Activated naive CD4-positive, alpha-beta T cell treated with anti-CD3 and anti-CD28 coated beads, Interleukin-2, amount 50 U/mL, for 72 hours (primary cell): ENCODE measurements at regions not wholly inside any gene's neighbourhood (a gene's known extent, or its start where the extent isn't known, plus 50 kb on each side); places are given as distances from the start of the nearest gene placed in this dataset.
"Not testable (repeated sequence)": the region's sequence is repeated elsewhere in the genome, so short reads cannot be mapped to it uniquely, and the experiment has no call there.

Source experiments
- ATAC-seq, 2 donors: fragments of 150-1000 bp; cut with Tn5 transposase; 2 replicates each; pipeline ENCODE4 v1.10.0; 2021; ENCODE audit warnings: mild to moderate bottlenecking in 2 of 2, moderate library complexity in 2 of 2
- DNase-seq, 2 donors: peaks; one replicate each; pipeline ENCODE4 v3.0.0; 2021 to 2022; ENCODE audit warnings: low spot score in 2 of 2
- H3K27ac Mint-ChIP-seq, 2 donors: one replicate each; pipeline ENCODE4 v1.8.0; 2022; ENCODE audit warnings: mild to moderate bottlenecking in 2 of 2, mixed read lengths in 2 of 2
- H3K36me3 Mint-ChIP-seq, 2 donors: one replicate each; pipeline ENCODE4 v1.8.0; 2022; ENCODE audit warnings: mixed read lengths in 2 of 2
- H3K9me3 Mint-ChIP-seq, 2 donors: one replicate each; pipeline ENCODE4 v1.8.0; 2022; ENCODE audit warnings: mixed read lengths in 2 of 2

GRCh38 chr5:44252545-44252944 is 136.7 kb downstream of the FGF10 start:
- H3K36me3 Mint-ChIP-seq = no peaks in the 10 kb centered on the region
- H3K27ac Mint-ChIP-seq = no peak overlapping the region
- peaks cover 0 to 4% of the 10 kb centered on the region in 2 donors for H3K9me3 Mint-ChIP-seq
- no peak for ATAC-seq
- no peak for DNase-seq

GRCh38 chr5:44246986-44247385 is 142.2 kb downstream of the FGF10 start:
- ATAC-seq (no peak), DNase-seq (no peak)
- H3K27ac Mint-ChIP-seq = no peak overlapping the region
- H3K9me3 Mint-ChIP-seq = peaks cover 12 to 14% of the 10 kb centered on the region in 2 donors
- no peaks in the 10 kb centered on the region for H3K36me3 Mint-ChIP-seq

GRCh38 chr5:44245935-44246334 is 143.3 kb downstream of the FGF10 start:
- DNase-seq (no peak), ATAC-seq (no peak)
- peaks cover 12 to 15% of the 10 kb centered on the region in 2 donors for H3K9me3 Mint-ChIP-seq
- no peak overlapping the region for H3K27ac Mint-ChIP-seq
- H3K36me3 Mint-ChIP-seq = no peaks in the 10 kb centered on the region

GRCh38 chr5:44242791-44243190 is 146.4 kb downstream of the FGF10 start:
- H3K27ac Mint-ChIP-seq = no peak overlapping the region
- DNase-seq (no peak), ATAC-seq (no peak)
- H3K36me3 Mint-ChIP-seq = no peaks in the 10 kb centered on the region
- H3K9me3 Mint-ChIP-seq = peaks cover 12 to 14% of the 10 kb centered on the region in 2 donors

- ATAC-seq = no peak
- Mint-ChIP-seq H3K36me3 (no peaks in the 10 kb centered on the region), H3K9me3 (peaks cover 7 to 25% of the 10 kb centered on the region in 2 donors), H3K27ac (no peak overlapping the region)
- DNase-seq = no peak
These were observed 153.2 kb downstream of the FGF10 start for GRCh38 chr5:44236040-44236439.

- Mint-ChIP-seq H3K36me3 (no peaks in the 10 kb centered on the region), H3K9me3 (peaks cover 12 to 35% of the 10 kb centered on the region in 2 donors), H3K27ac (no peak overlapping the region)
- DNase-seq (no peak), ATAC-seq (no peak)
These were observed 155.5 kb downstream of the FGF10 start for GRCh38 chr5:44233691-44234090.

- H3K27ac Mint-ChIP-seq = no peak overlapping the region
- no peaks in the 10 kb centered on the region for H3K36me3 Mint-ChIP-seq
- no peak for DNase-seq
- peaks cover 10 to 17% of the 10 kb centered on the region in 2 donors for H3K9me3 Mint-ChIP-seq
- no peak for ATAC-seq
These were observed 163.7 kb downstream of the FGF10 start for GRCh38 chr5:44225231-44226160.

- DNase-seq (no peak), ATAC-seq (no peak)
- Mint-ChIP-seq H3K27ac (no peak overlapping the region), H3K9me3 (peaks cover 16 to 28% of the 10 kb centered on the region in 2 donors), H3K36me3 (no peaks in the 10 kb centered on the region)
These were observed 189.8 kb downstream of the FGF10 start for GRCh38 chr5:44199408-44199807.

- Mint-ChIP-seq H3K9me3 (peaks cover 10 to 14% of the 10 kb centered on the region in 2 donors), H3K27ac (no peak overlapping the region), H3K36me3 (peaks cover 0 to 4% of the 10 kb centered on the region in 2 donors)
- DNase-seq (no peak), ATAC-seq (no peak)
These were observed 200.0 kb downstream of the FGF10 start for GRCh38 chr5:44189255-44189654.

- no peak overlapping the region for H3K27ac Mint-ChIP-seq
- H3K36me3 Mint-ChIP-seq = no peaks in the 10 kb centered on the region
- H3K9me3 Mint-ChIP-seq = peaks cover 3 to 14% of the 10 kb centered on the region in 2 donors
- no peak for DNase-seq
- ATAC-seq = no peak
These were observed 201.2 kb downstream of the FGF10 start for GRCh38 chr5:44187973-44188372.

- Mint-ChIP-seq H3K27ac (no peak overlapping the region), H3K36me3 (no peaks in the 10 kb centered on the region), H3K9me3 (peaks cover 12 to 21% of the 10 kb centered on the region in 2 donors)
- ATAC-seq (no peak), DNase-seq (no peak)
These were observed 205.5 kb downstream of the FGF10 start for GRCh38 chr5:44183753-44184152.

GRCh38 chr5:44183312-44183711 is 205.9 kb downstream of the FGF10 start:
- peaks cover 12 to 25% of the 10 kb centered on the region in 2 donors for H3K9me3 Mint-ChIP-seq
- no peak for DNase-seq
- no peak overlapping the region for H3K27ac Mint-ChIP-seq
- no peak for ATAC-seq
- no peaks in the 10 kb centered on the region for H3K36me3 Mint-ChIP-seq

GRCh38 chr5:44178414-44178813 is 210.8 kb downstream of the FGF10 start:
- peaks cover 17 to 53% of the 10 kb centered on the region in 2 donors for H3K9me3 Mint-ChIP-seq
- H3K36me3 Mint-ChIP-seq = no peaks in the 10 kb centered on the region
- H3K27ac Mint-ChIP-seq = no peak overlapping the region
- ATAC-seq = no peak
- DNase-seq = no peak

GRCh38 chr5:44167540-44167939 is 221.7 kb downstream of the FGF10 start:
- Mint-ChIP-seq H3K36me3 (peaks cover 0 to 10% of the 10 kb centered on the region in 2 donors), H3K9me3 (peaks cover 24 to 34% of the 10 kb centered on the region in 2 donors), H3K27ac (no peak overlapping the region)
- ATAC-seq (no peak), DNase-seq (no peak)

- Mint-ChIP-seq H3K9me3 (peaks cover 5 to 12% of the 10 kb centered on the region in 2 donors), H3K36me3 (peaks cover 0 to under 1% of the 10 kb centered on the region in 2 donors), H3K27ac (no peak overlapping the region)
- DNase-seq = no peak
- ATAC-seq = no peak
These were observed 228.9 kb downstream of the FGF10 start for GRCh38 chr5:44160369-44160768.

- Mint-ChIP-seq H3K9me3 (peaks cover 0 to 25% of the 10 kb centered on the region in 2 donors), H3K36me3 (peaks cover 0 to 7% of the 10 kb centered on the region in 2 donors), H3K27ac (no peak overlapping the region)
- no peak for DNase-seq
- ATAC-seq = no peak
These were observed 239.0 kb downstream of the FGF10 start for GRCh38 chr5:44150075-44150723.

GRCh38 chr5:44117947-44118346 is 271.3 kb downstream of the FGF10 start:
- DNase-seq, H3K36me3 Mint-ChIP-seq, H3K27ac Mint-ChIP-seq, ATAC-seq, H3K9me3 Mint-ChIP-seq: not testable (repeated sequence)
